Fibroblast of peridontal ligament (primary cell): ENCODE measurements at regions not wholly inside any gene's neighbourhood (a gene's known extent, or its start where the extent isn't known, plus 50 kb on each side); places are given as distances from the start of the nearest gene placed in this dataset.

Source experiments
- DNase-seq: peaks from one replicate; pipeline ENCODE4 v3.0.0-alpha.2; 2010; ENCODE audit errors: extremely low read depth

- no peak for DNase-seq
Measured at GRCh38 chr6:170000071-170000843, 248.8 kb downstream of the ERMARD start.

DNA sequence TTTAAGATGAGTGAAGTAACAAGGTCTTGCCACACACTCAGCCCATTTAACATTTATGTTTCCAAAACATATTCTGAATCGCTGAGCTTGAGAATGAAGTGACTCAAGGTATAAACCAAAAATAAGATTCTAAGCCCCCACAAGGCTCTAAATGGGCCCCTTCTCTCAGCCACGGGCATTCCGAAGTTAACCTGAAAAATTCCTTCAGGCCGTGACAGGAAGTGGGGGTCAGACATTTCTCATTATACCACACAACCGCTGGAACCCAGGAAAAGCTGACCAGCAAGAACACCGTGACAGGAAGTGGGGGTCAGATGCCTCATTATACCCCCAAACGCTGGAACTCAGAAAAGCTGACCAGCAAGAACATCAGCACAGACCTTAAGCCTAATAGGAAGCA lies 247.9 kb downstream of the ERMARD start:
- no peak for DNase-seq

DNA sequence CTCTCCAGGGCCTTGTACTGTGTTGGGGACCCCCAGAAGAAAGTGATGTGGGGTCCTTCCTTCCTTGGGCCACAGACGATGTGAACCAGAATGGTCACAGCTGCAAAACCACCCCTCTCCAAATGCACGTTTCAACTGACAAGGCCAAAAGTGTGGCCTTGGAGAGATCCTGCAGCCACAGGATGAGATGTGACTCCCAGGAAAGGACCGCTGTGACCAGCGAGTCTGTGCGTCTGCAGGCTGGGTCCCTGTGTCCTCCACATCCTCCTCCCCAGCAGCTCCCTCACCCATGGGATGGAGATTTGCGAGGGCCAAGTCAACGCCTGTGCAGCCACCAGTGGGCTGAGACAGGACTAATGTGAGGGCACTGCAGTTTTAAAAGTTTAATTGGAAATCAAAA lies 247.0 kb downstream of the ERMARD start:
- DNase-seq: no peak

DNA sequence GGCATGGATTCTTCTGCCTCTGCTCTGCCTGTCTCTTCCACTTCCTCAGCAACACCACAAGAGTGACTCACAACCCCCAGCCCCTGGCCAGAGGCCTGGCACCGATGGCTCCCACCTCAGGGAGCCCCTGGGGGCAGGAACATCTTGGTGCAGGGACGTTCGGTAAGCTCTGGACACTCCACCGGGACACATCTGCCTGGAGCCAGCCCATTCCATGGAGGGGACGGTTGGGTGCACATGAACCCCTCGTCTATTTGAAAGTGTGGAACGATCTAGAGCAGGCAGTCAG lies 246.5 kb downstream of the ERMARD start:
- no peak for DNase-seq

DNA sequence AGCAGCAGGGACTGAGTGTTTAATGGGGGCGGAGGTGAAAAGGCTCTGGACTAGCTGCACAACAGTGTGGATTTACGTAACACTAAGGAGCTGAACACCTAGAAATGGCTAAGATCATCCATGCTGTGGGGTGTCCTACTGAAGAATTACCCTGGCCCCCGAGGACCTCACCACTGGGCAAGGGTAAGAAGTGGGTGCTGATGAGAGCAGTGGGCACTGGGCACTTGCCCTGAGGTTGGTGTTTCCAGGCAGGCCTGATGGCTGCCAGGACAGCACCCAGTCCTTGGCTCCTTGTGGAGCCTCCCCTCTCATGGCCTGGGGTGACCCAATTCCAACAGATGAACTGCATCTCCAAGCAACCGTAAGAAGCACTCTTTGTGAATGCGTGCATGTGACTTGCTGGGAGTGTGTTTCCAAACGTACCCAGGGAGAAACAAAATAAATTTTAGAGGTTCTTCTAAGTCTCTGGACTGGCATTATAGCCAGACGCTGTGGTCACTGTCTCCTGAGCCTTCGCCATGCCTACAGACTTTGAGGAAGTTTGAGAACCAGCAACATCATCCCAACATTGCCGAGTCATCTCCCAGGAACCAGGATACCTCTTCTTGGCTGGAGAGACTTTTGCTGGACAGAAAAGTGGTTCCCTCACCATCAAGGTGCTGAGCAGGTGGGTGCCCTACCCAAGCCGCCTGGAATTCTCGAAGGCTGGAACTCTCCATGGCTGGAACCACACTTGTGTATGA lies 245.9 kb downstream of the ERMARD start:
- no peak for DNase-seq

DNA sequence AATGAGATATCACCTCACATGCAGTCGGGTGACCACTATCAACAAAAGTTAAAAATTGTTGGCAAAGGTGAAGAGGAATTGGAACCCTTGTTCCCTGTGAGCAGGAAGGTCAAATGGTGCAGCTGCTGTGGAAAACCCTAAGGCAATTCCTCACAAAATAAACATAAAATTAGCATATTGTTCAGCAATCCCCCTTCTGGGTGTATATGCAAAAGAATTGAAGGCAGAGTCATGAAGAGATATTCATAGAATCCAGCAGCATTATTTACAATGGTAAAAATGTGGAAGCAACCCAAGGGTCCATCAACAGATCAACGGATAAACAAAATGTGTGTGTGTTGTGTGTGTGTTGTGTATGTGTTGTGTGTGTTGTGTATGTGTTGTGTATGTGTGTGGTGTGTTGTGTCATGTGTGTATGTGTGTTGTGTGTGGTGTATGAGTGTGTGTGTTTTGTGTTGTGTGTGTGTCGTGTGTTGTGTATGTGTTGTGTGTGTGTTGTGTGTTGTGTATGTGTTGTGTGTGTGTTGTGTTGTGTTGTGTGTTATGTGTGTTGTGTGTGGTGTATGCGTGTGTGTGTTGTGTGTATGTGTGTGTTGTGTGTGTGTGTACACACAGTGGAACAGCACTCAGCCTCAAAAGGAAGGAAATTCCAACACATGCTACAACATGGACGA lies 245.1 kb downstream of the ERMARD start:
- DNase-seq: no peak

DNA sequence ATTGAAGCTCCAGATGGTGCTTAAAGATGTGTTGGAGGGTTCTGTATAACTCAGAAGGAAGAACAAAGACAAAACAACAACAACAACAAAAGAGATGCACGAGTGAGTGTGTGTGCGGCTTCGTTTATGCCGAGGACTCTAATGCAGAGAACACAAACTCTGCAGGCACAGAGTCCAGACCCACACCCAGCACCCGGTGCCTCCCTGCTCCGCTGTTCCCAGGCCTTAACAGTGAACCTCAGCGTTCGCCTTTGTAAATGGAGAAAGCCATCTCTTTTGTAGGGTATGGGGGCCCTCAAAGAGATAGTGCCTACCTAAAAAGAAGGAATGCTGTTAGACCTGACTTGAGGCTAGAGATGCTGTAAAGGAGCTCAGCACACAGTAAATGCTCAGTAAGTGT lies 243.3 kb downstream of the ERMARD start:
- no peak for DNase-seq

GRCh38 chr6:169993861-169994481 lies 242.5 kb downstream of the ERMARD start:
- no peak for DNase-seq

- DNase-seq: no peak
Measured at GRCh38 chr6:169991913-169992312, 240.5 kb downstream of the ERMARD start.

DNA sequence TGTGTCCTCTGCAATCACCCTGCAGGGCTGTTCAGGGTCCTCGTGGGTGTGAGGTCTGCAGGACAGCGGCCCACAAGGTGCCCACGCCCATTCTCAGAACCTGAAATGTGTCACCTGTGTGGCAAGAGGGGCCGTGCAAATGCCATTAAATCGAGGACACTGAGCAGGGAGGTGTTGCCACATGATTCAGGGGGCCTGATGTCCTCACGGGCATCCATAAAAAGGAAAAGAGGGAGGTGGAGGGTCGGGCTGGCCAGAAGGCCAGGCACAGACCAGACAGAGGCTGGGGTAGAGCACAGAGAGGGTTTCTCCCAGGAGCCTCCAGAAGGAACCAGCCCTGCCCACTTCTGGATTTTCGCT lies 239.6 kb downstream of the ERMARD start:
- DNase-seq: no peak

GRCh38 chr6:169990095-169991030 lies 238.9 kb downstream of the ERMARD start:
- no peak for DNase-seq

- no peak for DNase-seq
Measured at GRCh38 chr6:169989594-169989993, 238.2 kb downstream of the ERMARD start.

DNA sequence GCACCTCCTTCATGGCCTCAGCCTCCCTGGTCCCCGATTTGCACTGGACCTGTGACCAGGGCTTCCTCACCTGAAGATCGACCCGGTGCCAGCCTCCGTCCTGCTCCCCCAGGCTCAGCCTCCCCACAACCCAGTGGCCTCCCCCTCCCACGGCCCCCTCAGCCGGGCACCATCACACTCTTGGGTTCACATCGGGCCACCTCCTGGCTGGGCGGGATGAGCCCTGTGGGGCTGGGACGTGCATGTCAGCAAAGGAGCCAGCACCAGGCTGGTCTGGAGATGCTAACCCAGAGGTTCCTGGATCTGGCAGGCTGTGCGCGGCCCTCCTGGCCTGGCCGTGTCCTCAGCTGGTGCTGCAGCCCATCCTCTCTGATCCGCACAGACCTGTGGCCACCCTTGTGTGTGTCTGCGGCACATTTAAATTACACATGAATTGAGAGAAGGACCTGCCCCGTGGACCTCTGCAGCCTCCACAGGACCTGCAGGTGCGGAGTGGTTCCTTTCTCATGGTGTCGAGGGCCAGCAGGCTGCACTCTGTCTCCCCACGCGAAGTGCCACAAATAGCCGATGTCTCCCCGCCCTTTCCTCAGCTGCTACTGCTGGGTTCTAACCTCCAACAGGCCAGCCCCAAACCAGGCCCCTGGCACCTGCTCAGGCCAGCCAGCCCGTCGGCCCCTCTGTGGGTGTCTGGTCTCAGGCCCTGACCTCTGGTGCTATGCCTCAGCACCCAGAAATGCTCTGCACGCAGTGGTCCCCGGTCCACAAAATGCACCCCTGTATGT lies 237.5 kb downstream of the ERMARD start:
- no peak for DNase-seq

GRCh38 chr6:169986848-169987498 lies 235.6 kb downstream of the ERMARD start:
- DNase-seq: no peak

DNA sequence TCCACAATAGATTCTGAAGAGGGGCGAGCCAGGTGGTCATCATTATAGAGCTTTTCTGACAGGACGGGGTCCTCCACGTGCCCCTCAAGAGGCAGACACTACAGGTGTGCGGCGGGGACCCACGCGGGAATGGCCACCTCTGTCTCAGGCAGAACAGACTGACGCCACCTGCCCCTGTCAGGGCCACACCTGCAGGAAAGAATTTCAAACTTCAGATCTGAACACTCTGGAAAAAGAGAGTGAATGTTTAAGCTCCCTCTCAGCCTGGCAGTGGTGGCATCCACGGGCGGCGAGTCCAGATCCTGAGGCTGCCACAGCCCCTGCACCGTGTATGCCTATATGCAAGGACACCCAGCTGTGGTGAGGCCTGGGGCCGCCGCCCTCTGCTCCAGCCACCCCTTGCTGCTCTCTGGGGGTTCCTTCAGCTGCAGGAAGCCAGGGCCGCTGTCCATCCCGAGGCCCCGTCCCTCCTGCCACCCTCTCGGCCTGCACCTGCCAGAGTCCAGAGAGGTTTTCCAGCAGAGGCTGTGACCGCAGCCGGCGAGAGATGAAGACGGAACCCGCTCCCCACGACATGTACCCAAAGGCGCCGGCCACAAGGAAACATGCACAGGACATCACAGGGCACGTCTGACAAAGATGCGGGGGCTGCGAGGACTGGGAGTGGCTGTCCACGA lies 234.9 kb downstream of the ERMARD start:
- DNase-seq: no peak

DNA sequence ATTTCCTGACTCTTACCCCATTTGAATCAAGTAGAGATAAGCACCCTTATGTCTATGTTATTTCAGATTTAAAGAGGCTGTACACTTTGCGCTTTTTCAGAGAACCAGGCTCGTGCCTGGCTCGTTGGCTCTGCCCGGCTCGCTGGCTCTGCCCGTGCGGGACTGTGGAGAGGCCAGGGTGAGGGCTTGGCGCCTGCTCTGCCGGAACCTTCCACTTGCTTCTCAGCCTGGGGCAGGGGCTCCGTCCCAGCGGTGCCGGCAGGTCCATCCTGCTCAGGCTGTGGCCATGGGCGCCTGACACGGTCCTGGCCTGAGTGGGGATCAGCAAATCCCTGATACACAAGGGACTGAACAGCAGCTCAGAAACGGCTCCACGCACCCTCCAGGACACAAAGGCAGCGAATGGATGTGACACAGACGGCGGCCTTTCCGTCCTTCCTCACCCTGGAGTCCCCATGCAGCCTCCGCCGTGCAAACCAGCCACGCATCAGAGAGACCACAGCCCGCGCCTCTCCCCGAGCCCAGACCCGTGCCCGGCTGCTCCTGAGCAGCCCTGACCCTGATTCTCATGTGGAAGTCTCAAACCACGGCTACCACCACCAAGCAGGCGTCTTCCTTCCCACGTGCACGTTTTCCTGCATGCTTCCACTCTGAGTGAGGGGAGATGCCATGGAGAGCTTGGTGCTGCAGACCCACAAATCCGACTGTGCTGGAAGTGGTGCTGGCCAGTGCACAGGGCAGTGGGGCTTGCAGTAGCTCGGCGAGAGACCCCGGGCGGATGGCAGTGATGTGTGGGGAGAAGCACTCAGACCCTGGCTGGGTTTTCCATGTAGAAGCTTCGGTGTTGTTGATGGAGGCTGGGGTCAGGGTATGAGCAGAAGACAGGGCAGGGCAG lies 233.9 kb downstream of the ERMARD start:
- DNase-seq: no peak

DNA sequence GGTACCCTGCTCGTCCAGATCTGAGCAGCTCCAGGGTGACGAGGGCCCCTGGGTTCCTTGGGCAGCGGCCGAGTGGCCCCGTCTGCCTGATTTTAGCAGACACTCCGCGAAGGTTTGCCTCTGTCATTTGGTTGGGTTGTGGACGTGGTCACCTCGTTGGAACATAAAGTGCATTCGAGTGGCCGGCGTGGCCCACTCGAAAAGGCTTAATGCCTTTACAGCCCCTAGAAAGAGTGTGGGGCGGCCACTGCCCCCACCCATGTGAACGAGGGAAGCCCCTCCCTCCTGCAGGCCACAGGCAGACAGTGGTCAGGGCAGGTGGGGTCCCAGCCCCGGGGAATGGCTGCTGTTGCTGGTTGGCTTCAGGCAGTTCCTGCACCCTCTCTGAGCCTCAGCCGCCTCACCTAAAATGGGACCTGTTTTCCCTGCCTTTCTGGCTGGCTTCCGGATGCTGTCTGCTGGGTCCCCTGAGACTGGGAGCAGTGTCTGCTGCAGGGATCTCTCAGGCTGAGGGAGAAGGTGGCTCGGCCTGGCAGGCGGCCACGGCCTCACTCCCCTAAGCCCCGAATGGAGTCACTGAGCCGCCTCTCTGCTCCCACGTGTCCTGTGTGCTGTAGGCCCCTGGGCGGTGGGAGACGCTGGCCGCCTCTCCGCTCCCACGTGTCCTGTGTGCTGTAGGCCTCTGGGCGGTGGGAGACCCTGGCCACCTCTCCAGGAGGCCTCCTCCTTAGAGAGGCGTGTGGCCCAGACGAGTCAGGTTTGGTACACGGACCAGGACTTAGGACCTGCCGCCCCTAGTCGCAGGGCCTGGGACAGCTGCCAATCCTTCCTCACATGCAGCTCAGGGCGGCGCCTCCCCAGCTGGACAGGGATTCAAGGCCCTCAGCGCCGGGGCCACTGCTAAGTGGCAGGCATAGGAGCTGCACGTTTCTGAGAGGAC lies 233.0 kb downstream of the ERMARD start:
- no peak for DNase-seq
